ENCODE measurements at regions not wholly inside any gene's neighbourhood (a gene's known extent, or its start where the extent isn't known, plus 50 kb on each side); places are given as distances from the start of the nearest gene placed in this dataset.

- POLR2A ChIA-PET (ENCODE audit: low non-redundant PET) = no interaction called here
- DNase-seq (ENCODE audit: low spot score) = no peak
- intact Hi-C loops (cut with micrococcal nuclease; ENCODE audit: unreplicated experiment) = no loop called here
- Histone ChIP-seq H3K4me1 (ENCODE audit: insufficient read depth, low read length, poor library complexity, severe bottlenecking) (peaks cover 6% of the 10 kb centered on the region), H3K36me3 (ENCODE audit: insufficient read depth, low read length, poor library complexity, severe bottlenecking) (no peaks in the 10 kb centered on the region), H3K9me3 (ENCODE audit: low read depth, low read length, poor library complexity, severe bottlenecking) (peaks cover 10% of the 10 kb centered on the region), H3K27ac (ENCODE audit: low read depth, low read length, poor library complexity, severe bottlenecking) (no peak overlapping the region), H3K27me3 (replicated peaks; ENCODE audit: insufficient read depth, low read depth, low read length, poor library complexity) (no peaks in the 10 kb centered on the region), H3K4me3 (ENCODE audit: low read depth, low read length, poor library complexity, severe bottlenecking) (no peak overlapping the region)
- no TSS peak for BruUV-seq (replicated peaks)
- CTCF ChIA-PET = no interaction called here
- TF ChIP-seq EZH2 (IDR thresholded peaks at IDR 0.05; ENCODE audit: borderline replicate concordance, low read depth, low read length, poor library complexity, severe bottlenecking) (no peak), CTCF (conservative IDR thresholded peaks at IDR 0.05; ENCODE audit: low read depth, low read length) (no peak)
Observed at GRCh38 chr7:17446340-17446739, 147.9 kb downstream of the AHR start.

- no peaks in the 10 kb centered on the region for H3K27me3 ChIP-seq (replicated peaks; ENCODE audit: insufficient read depth, low read depth, low read length, poor library complexity)
- ChIA-PET CTCF (no interaction called here), POLR2A (ENCODE audit: low non-redundant PET) (no interaction called here)
- intact Hi-C loops (cut with micrococcal nuclease; ENCODE audit: unreplicated experiment) = no loop called here
- no peaks in the 10 kb centered on the region for H3K36me3 ChIP-seq (ENCODE audit: insufficient read depth, low read length, poor library complexity, severe bottlenecking)
- H3K4me3 ChIP-seq (ENCODE audit: low read depth, low read length, poor library complexity, severe bottlenecking) = no peak overlapping the region
- no peak for TF ChIP-seq CTCF (conservative IDR thresholded peaks at IDR 0.05; ENCODE audit: low read depth, low read length)
- no peak for TF ChIP-seq EZH2 (IDR thresholded peaks at IDR 0.05; ENCODE audit: borderline replicate concordance, low read depth, low read length, poor library complexity, severe bottlenecking)
- H3K4me1 ChIP-seq (ENCODE audit: insufficient read depth, low read length, poor library complexity, severe bottlenecking) = peaks cover 6% of the 10 kb centered on the region
- H3K9me3 ChIP-seq (ENCODE audit: low read depth, low read length, poor library complexity, severe bottlenecking) = peaks cover 10% of the 10 kb centered on the region
- DNase-seq (ENCODE audit: low spot score) = no peak
- H3K27ac ChIP-seq (ENCODE audit: low read depth, low read length, poor library complexity, severe bottlenecking) = no peak overlapping the region
- BruUV-seq (replicated peaks) = no TSS peak
Observed at GRCh38 chr7:17447728-17448478, 149.5 kb downstream of the AHR start.

DNA sequence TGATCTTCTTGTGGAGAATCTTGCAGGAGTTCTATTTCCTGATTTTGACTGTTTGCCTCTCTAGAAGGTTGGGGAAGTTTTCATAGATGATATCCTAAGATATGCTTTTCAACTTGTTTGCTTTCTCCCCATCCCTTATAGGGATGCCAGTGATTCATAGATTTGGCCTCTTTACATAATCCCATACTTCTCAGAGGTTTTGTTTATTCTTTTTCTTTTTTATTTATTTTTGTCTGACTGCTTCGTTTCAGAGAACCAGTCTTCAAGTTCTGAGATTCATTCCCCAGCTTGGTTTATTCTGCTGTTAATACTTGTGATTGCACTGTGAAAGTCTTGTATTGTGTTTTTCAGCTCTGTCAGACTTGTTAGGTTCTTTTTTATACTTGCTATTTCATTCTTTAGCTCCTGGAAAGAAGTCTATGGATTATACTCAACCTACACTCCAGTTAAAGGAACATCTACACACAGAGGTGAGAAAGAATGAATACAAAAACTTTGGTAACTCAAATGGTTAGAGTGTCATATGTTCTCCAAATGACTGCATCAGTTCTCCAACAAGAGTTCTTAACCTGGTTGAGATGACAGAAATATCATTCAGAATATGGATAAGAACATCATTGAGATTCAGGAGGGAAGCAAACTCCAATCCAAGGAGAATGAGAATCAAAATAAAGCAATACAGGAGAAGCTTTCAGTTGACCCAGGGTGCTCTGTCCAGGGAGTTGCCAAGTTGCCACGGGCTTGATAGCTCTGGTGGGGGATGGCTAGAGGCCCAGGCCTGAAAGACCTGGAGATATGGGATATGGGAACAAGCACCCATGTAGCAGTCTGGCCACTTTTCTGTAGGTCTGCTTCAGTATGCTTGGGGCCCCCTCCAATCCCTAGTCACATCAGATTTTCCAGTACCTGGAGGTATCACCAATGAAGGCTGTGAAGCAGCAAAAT lies 150.3 kb downstream of the AHR start:
- TF ChIP-seq EZH2 (IDR thresholded peaks at IDR 0.05; ENCODE audit: borderline replicate concordance, low read depth, low read length, poor library complexity, severe bottlenecking) (no peak), CTCF (conservative IDR thresholded peaks at IDR 0.05; ENCODE audit: low read depth, low read length) (no peak)
- no peak overlapping the region for H3K4me3 ChIP-seq (ENCODE audit: low read depth, low read length, poor library complexity, severe bottlenecking)
- BruUV-seq (replicated peaks) = no TSS peak
- no peaks in the 10 kb centered on the region for H3K36me3 ChIP-seq (ENCODE audit: insufficient read depth, low read length, poor library complexity, severe bottlenecking)
- H3K9me3 ChIP-seq (ENCODE audit: low read depth, low read length, poor library complexity, severe bottlenecking) = peaks cover 10% of the 10 kb centered on the region
- ChIA-PET CTCF (no interaction called here), POLR2A (ENCODE audit: low non-redundant PET) (no interaction called here)
- intact Hi-C loops (cut with micrococcal nuclease; ENCODE audit: unreplicated experiment) = no loop called here
- H3K27me3 ChIP-seq (replicated peaks; ENCODE audit: insufficient read depth, low read depth, low read length, poor library complexity) = no peaks in the 10 kb centered on the region
- H3K4me1 ChIP-seq (ENCODE audit: insufficient read depth, low read length, poor library complexity, severe bottlenecking) = peaks cover 6% of the 10 kb centered on the region
- DNase-seq (ENCODE audit: low spot score) = no peak
- H3K27ac ChIP-seq (ENCODE audit: low read depth, low read length, poor library complexity, severe bottlenecking) = no peak overlapping the region
